MM.1S (cell line): ENCODE measurements at regions not wholly inside any gene's neighbourhood (a gene's known extent, or its start where the extent isn't known, plus 50 kb on each side); places are given as distances from the start of the nearest gene placed in this dataset.
"Not testable (repeated sequence)": the region's sequence is repeated elsewhere in the genome, so short reads cannot be mapped to it uniquely, and the experiment has no call there.

Source experiments
- DNase-seq: peaks from one replicate; pipeline ENCODE4 v3.0.0-alpha.2; 2015
- H2AFZ ChIP-seq: fragments of 300-600 bp; sonication (generic); 2 replicates; pipeline ENCODE4 v1.6.0; 2016; ENCODE audit warnings: antibody characterized with exemption, low read length
- H3F3A ChIP-seq: fragments of 300-600 bp; sonication (generic); 2 replicates; pipeline ENCODE4 v1.6.1; 2016; ENCODE audit warnings: mild to moderate bottlenecking, antibody characterized with exemption, low read length, moderate library complexity, mixed read lengths; ENCODE audit not compliant: insufficient read depth
- H3K27ac ChIP-seq: fragments of 300-600 bp; sonication (generic); 2 replicates; pipeline ENCODE4 v1.5.1; 2016; ENCODE audit warnings: mild to moderate bottlenecking, low read length
- H3K27me3 ChIP-seq: fragments of 300-600 bp; sonication (generic); replicated peaks from 2 replicates; pipeline ENCODE4 v1.6.0; 2016; ENCODE audit warnings: low read length; ENCODE audit not compliant: insufficient read depth
- H3K36me3 ChIP-seq: fragments of 300-600 bp; sonication (generic); replicated peaks from 2 replicates; pipeline ENCODE4 v1.6.1; 2016; ENCODE audit warnings: mild to moderate bottlenecking, low read length, mixed read lengths; ENCODE audit not compliant: insufficient read depth
- H3K4me1 ChIP-seq: fragments of 300-600 bp; sonication (generic); 2 replicates; pipeline ENCODE4 v1.6.1; 2016; ENCODE audit warnings: low read length, mixed read lengths
- H3K4me2 ChIP-seq: fragments of 300-600 bp; sonication (generic); 2 replicates; pipeline ENCODE4 v1.6.0; 2016; ENCODE audit warnings: low read depth, low read length
- H3K4me3 ChIP-seq: fragments of 300-600 bp; sonication (generic); 2 replicates; pipeline ENCODE4 v1.5.1; 2016; ENCODE audit warnings: low read length, mixed read lengths
- H3K79me2 ChIP-seq: fragments of 300-600 bp; sonication (generic); 2 replicates; pipeline ENCODE4 v1.6.1; 2016; ENCODE audit warnings: mixed run types, low read length, mixed read lengths
- H3K9ac ChIP-seq: fragments of 300-600 bp; sonication (generic); 2 replicates; pipeline ENCODE4 v1.6.1; 2016; ENCODE audit warnings: low read length, mixed read lengths
- H3K9me2 ChIP-seq: fragments of 300-600 bp; sonication (generic); replicated peaks from 2 replicates; pipeline ENCODE4 v1.6.1; 2016; ENCODE audit warnings: mild to moderate bottlenecking, low read length, mixed read lengths; ENCODE audit not compliant: insufficient read depth
- H3K9me3 ChIP-seq: fragments of 300-600 bp; sonication (generic); replicated peaks from 2 replicates; pipeline ENCODE4 v1.6.1; 2016; ENCODE audit warnings: mild to moderate bottlenecking, low read length, mixed read lengths; ENCODE audit not compliant: insufficient read depth
- H4K20me1 ChIP-seq: fragments of 300-600 bp; sonication (generic); 2 replicates; pipeline ENCODE4 v1.6.1; 2016; ENCODE audit warnings: mild to moderate bottlenecking, low read length, moderate library complexity, mixed read lengths; ENCODE audit not compliant: insufficient read depth
- CTCF ChIP-seq: fragments of 300-600 bp; sonication (generic); IDR thresholded peaks from 2 replicates; pipeline ENCODE4 v1.5.1; 2016; ENCODE audit warnings: antibody characterized with exemption, low read length, mixed read lengths
- EZH2 ChIP-seq: fragments of 300-600 bp; sonication (generic); optimal IDR thresholded peaks from 2 replicates; pipeline ENCODE3; 2017; ENCODE audit warnings: low read depth, mild to moderate bottlenecking, antibody characterized with exemption, low read length, mixed read lengths
- EZH2phosphoT487 ChIP-seq: fragments of 300-600 bp; sonication (generic); IDR thresholded peaks from 2 replicates; pipeline ENCODE4 v1.6.1; 2018; ENCODE audit warnings: antibody characterized with exemption, low read length

- Histone ChIP-seq H3K36me3 (no peaks in the 10 kb centered on the region), H3K4me3 (no peak overlapping the region), H3K27me3 (no peaks in the 10 kb centered on the region), H3K9ac (no peak overlapping the region), H3K79me2 (no peaks in the 10 kb centered on the region), H4K20me1 (no peaks in the 10 kb centered on the region), H3F3A (no peaks in the 10 kb centered on the region), H2AFZ (no peak overlapping the region), H3K4me1 (no peaks in the 10 kb centered on the region), H3K9me3 (no peaks in the 10 kb centered on the region), H3K27ac (no peak overlapping the region), H3K9me2 (no peaks in the 10 kb centered on the region), H3K4me2 (no peak overlapping the region)
- no peak for DNase-seq
- TF ChIP-seq EZH2 (no peak), EZH2phosphoT487 (no peak), CTCF (no peak)
Measured at GRCh38 chr12:34406228-34406995, 384.1 kb downstream of the ALG10 start.

- Histone ChIP-seq H3K9me2 (no peaks in the 10 kb centered on the region), H3K27me3 (no peaks in the 10 kb centered on the region), H2AFZ (no peak overlapping the region), H3K4me2 (no peak overlapping the region), H3K27ac (no peak overlapping the region), H3K4me1 (no peaks in the 10 kb centered on the region), H4K20me1 (no peaks in the 10 kb centered on the region), H3K36me3 (no peaks in the 10 kb centered on the region), H3K9me3 (no peaks in the 10 kb centered on the region), H3F3A (no peaks in the 10 kb centered on the region), H3K9ac (no peak overlapping the region), H3K79me2 (no peaks in the 10 kb centered on the region), H3K4me3 (no peak overlapping the region)
- TF ChIP-seq CTCF, result no peak
- no peak for TF ChIP-seq EZH2phosphoT487
- no peak for TF ChIP-seq EZH2
- no peak for DNase-seq
Measured at GRCh38 chr12:34406996-34407300, 384.7 kb downstream of the ALG10 start.

GRCh38 chr12:34407813-34408212 is 385.5 kb downstream of the ALG10 start:
- Histone ChIP-seq H2AFZ (no peak overlapping the region), H3K9me3 (no peaks in the 10 kb centered on the region)
- TF ChIP-seq CTCF (no peak), EZH2 (no peak), EZH2phosphoT487 (no peak)

GRCh38 chr12:34431509-34431908 is 409.2 kb downstream of the ALG10 start:
- not testable (repeated sequence) for H4K20me1 ChIP-seq, H3F3A ChIP-seq, H3K27ac ChIP-seq, H3K4me3 ChIP-seq, H2AFZ ChIP-seq, H3K36me3 ChIP-seq, DNase-seq, H3K9me3 ChIP-seq, H3K9me2 ChIP-seq, H3K4me1 ChIP-seq, H3K9ac ChIP-seq, H3K4me2 ChIP-seq, H3K27me3 ChIP-seq, H3K79me2 ChIP-seq

More at GRCh38 chr12:34407813-34408212, 385.5 kb downstream of the ALG10 start:
- Histone ChIP-seq H3K9me2 (no peaks in the 10 kb centered on the region), H3K27me3 (no peaks in the 10 kb centered on the region), H3F3A (no peaks in the 10 kb centered on the region), H3K4me3 (no peak overlapping the region), H3K36me3 (no peaks in the 10 kb centered on the region), H3K79me2 (no peaks in the 10 kb centered on the region), H3K4me1 (no peaks in the 10 kb centered on the region), H3K27ac (no peak overlapping the region), H3K9ac (no peak overlapping the region), H4K20me1 (no peaks in the 10 kb centered on the region), H3K4me2 (no peak overlapping the region)
- DNase-seq, result no peak
